HG03571 (cell line): ENCODE measurements at regions not wholly inside any gene's neighbourhood (a gene's known extent, or its start where the extent isn't known, plus 50 kb on each side); places are given as distances from the start of the nearest gene placed in this dataset.

ENCODE experiments used
- ATAC-seq: cut with Tn5 transposase; IDR thresholded peaks from one replicate; pipeline ENCODE4 v1.9.1; 2021; ENCODE audit not compliant: unreplicated experiment

DNA sequence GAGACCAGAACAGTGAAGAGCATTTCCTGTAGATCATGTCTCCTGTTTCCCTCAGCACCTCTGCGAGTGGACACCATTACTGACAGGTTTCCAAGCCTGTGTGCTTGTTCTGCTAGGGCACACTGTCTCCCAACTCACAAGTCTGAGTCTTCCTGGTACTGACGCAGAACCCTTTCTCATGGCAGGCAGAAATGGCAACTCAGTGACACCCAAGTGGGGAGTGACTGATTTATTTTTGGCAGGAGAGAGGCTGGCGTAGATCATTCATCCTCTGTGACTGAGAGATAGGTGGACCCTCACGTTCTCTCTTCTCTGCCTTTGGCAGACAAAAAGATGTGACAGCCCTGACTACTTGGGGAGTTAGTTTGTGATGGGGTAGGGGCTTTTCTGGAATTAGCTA is 183.4 kb downstream of the RFC3 start:
- ATAC-seq: no peak

DNA sequence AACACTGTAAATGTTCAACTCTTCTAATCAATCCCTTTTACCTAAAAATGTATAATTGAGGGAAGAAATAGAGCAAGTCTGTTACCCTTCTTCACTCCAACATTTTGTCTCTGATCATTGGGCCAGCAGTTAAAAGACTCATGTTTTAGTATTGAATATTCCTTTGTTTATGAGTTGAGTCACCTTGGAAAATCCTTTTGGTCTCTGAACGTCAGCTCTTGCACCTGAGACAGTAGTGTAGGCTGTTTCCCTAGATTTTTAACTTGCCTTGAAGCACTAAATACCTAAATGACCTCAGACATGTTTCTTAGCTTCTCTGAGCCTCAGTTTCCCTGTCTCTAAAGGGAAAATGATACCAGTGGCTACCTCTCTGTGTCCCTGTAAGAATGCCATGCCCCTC is 184.2 kb downstream of the RFC3 start:
- no peak for ATAC-seq

DNA sequence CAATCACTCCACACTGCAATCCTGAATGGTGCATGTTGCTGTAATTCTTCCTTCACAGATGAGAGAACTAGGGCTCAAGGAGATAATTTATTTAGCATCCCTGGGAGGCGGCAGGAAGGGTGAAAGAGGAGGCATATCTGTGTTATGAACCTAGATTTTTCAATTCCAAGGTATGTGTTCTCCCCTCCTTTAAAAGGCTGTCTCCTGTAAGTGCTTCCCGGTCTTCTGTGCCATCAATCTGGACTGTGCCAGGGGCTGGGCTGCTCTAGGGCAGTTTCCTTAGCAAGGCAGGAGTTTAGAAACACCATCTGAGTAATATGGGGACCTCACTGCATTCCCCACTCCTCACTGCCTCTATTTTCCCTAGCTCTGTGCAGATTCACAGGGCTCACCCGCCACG is 185.0 kb downstream of the RFC3 start:
- ATAC-seq: no peak

DNA sequence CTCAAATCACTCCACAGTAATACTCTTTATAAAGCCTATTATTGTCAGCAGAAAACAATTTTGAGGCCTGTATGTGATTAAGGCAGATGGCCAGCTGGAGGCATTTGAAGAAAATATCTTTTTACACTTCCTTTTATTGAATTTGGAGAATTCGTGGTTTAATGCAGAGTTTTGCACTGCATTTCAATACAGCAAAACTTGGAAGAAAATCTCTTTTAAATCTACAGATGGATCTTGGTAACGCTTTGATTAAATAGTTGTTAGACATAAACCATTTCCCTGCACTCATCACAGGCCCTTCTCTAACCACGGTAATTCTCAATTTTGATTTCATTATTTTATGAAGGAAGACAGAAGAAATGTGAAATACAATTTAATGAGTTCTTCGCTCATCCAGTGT is 185.7 kb downstream of the RFC3 start:
- no peak for ATAC-seq

DNA sequence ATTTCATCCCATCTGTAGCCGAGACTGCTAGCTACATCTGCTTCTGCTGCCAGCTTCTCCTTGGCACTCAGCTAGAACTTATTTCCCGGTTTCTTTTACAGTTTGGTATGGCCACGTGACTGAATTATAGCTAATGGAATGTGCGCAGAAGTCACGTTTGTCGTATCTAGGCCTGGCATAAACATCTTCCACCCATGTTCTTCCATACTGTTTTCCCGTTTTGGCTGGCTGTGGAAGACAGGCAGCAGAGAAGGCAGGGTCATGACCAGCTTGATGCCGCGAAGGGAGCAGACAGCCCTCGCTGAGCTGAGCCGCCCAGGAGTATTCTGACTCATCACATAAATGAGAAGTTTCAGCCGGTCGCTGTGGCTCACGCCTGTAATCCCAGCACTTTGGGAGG is 186.7 kb downstream of the RFC3 start:
- no peak for ATAC-seq

DNA sequence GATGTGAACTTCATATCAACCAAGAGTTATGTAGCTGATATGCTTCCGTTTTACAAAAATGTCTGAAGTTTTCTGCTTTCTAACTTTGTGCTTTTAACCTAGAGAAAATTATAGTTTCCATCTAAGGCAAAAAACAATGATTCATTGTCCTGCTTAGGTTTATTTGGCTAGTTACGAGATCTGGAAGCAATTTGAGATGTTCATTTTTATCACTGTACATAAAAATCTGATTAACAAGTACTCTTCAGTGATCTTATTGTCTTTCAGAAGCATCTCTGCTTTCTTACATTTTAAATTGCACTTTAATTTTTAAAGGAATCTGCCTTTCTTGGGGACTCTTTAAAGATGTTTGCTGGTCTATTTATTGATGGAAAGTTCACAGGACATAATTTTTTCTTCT is 188.1 kb downstream of the RFC3 start:
- no peak for ATAC-seq

DNA sequence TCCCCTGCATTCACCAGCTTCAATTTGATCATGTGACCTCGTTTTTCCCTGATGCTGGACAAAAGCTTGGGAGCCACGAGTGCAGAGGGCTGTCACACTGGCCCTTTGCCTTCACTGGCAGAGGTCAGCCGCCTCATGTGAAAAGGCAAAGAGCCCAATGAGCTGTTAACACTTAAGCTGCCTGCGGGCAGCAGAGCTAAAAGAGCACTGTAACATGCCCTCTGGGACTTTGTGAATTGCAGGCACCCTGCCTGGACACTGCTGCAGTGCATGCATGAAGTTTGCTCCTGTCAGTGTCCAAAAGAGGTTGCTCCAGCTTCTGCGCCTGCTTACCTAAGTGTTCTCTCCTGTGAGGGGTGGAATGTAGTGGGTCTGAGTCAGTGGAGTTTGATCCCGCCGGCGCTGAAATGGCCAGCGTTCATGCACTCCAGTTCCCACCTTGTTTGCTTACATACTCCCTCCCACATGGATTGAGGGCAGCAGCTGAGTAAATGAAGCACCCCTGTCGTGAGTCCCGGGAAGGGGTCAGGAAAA is 193.7 kb downstream of the RFC3 start:
- no peak for ATAC-seq

DNA sequence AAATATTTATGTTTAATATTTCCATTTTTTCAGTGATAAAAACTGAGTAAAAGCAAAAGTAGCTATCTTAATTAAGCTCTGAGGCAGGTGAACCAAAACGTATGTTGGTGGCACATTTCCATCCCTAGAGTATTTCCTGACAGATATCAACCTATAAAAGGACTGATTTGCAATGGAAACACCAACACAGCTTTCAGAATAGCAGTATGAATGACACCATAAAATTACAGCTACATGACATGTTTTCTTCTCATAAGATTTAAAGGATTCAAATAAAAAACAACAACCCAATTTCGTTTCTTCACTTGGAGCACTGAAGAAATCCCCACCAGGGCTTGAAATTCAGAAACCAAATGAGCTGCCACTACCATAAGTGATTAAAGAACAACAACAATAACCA is 194.4 kb downstream of the RFC3 start:
- ATAC-seq: no peak

DNA sequence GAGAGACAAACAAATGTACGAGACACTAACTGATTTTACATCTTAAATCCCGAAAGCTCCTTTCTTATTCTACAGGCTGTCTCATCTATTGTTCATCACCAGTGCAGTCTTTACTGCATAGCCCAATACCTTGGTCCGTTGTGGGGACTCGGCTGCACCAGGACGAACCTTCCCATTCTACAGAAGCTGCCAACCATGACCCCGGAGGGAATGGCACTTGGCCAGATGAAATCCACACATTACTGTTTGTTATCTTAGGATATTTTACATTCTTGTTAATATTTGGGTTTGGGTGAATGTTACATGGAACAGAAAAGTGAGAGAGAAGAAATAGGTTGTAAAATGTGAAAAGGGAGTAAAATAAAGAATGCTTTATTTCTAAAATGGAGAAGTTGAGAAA is 195.1 kb downstream of the RFC3 start:
- no peak for ATAC-seq

DNA sequence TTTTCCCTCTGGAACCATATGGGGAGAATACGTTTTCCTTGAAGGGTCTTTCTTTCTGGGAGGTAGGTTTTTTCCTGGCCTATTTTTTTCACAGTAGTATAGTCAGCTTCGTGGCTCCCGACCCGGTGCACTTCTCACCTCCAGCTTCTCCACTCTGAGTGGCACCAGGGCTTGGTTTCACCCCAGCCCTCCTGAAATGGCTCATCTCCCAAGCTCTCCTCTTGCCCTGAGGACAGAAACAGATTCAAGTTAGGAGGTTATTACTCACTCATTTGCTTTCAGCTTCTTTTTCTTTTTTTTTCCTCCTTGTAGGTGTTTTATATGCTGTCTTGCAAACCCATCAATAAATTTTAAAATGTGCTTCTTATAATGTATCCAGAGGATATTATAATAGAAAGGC is 199.3 kb downstream of the RFC3 start:
- ATAC-seq: no peak

DNA sequence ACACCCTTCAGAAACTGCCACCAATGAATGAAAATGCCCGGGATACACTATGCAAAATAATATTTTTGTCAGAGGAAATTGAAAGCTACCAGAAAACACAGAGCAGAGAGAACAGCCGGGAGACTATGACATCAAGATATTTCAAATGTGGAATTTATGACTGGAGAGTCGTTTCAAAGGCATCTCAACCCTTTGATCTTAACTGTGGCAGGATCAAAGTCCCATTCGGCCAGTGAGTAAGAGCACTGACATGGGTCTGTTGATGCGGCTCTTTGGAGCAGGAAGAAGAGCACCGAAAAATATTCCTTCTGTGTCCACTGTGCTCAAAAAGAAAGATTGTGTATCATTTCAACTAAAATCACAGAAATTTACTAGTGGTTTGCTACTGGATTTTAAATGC is 201.9 kb downstream of the RFC3 start:
- ATAC-seq: no peak

DNA sequence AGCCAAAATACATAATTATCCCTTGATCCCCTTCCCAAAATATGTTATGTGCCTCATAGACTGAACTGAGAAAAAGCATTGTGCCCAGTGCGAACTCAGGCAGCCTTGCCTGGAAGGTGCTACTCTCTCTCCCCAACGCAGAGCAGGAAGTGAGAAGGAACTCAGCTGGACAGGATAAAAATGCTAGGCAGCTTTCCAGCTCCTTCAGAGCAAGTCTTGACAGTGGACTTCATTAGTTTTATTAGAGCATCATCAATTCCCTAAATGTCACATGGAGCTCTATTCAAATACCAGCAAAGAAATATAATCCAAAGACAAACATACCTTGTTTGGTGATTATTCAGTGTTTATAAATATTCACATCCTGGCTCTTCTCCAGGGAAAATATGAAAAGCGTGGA is 202.4 kb downstream of the RFC3 start:
- no peak for ATAC-seq

DNA sequence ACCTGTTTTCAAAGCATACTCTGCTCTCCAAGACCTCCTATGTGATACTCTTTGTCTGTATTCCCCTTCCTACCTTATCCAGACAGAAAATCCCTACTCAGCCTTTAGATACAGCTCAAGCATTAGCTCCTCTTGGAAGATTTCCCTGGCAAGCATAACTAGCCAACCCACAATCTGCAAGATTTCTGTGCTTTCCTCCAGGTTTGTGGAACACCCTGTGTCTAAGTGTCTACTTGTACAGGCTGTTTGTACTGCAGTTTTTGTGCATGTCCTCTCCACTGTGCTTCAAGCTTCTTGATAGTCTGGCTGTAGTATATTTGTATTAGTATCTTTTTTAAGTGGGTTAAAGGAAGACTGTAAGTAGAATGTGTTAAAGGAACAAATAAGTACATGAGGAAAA is 203.7 kb downstream of the RFC3 start:
- ATAC-seq: no peak

DNA sequence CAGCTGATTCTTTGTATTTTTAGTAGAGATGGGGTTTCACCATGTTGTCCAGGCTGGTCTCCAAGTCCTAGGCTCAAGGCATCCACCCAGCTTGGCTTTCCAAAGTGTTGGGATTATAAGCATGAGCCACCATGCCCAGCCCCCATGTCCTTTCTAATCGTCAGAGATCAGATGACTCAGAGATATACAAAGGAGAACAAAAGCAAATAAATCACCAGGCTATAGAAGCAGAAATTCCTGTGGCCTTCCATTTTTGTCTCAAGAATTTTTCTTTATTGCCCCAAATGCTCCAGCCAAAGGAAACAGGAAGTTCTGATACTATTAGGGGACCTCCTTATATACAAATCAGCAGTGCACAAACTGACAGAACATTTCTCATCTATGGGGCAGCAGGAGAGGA is 207.8 kb downstream of the RFC3 start:
- ATAC-seq: no peak

DNA sequence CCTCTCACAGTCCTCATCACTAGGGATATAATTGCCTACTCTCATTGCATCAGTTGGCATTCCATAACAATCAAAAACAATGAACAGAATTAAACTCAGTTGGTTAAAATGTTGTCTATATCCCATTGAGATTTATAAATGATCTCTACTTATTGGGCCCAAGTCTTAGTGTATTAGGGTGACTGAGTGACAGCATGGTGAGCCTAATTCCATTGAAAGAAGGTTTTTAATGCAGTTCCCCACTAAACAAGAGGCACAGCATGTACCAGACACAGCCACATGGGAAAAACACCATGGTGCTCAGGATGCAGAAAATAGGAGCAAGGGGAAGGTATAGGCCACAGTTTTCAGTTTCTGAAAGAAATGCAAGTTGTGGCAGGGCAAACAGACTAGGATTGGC is 208.4 kb downstream of the RFC3 start:
- no peak for ATAC-seq

DNA sequence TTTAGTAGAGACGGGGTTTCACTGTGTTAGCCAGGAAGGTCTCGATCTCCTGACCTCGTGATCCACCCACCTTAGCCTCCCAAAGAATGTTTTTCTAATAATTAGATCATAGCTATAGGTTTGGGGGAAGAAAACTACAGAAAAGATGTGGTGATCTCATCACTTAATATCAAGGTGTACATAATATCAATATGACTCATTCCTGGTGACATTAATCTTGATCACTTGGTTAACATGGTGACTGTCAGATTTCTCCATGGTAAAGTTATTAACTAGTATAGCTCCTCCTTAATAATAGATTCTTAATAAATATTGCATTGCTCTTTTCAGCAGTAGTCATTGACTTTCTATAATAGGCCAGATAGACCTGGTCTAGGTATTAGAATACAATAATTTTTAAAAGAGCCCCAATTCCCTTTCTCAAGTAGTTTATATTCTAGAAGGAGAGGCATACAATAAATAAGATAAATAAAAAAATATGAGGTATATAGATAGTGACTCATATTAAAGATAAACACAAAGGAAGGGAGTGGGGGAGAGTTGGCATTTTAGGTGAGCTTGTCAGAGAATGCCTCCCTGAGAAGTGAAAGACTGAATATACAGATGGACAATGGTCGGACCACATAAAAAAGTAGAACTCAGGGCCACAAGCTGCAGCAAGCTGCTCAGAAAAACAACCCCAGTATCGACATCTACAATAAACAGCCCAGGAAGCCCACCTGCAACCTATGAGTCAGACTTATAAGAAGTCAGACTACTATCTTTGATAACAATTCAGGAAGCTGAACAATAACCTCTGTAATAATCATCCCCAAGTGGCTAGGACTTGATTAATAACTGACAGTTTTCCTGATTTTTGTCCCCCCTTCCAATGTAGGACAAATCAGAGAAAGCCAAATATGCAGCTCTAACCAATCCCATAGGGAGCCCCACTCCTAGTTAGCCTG is 210.8 kb downstream of the RFC3 start:
- no peak for ATAC-seq

DNA sequence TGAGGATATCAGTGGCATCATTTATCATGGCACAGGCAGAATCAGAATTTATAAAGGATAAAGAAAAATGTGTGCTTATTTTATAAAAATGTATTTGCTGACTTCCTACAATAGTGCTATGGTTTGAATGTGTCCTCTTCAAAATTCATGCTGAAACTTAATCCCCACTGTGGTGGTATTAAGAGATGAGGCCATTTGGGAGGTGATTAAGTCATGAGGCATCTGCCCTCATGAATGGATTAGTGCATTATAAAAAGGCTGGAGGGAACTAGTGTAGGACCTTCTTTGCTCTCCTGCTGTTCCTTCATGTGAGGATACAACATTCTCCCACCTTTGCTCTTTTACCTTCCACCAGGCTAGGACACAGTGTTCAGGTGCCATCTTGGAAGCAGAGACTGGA is 212.8 kb downstream of the RFC3 start:
- no peak for ATAC-seq

DNA sequence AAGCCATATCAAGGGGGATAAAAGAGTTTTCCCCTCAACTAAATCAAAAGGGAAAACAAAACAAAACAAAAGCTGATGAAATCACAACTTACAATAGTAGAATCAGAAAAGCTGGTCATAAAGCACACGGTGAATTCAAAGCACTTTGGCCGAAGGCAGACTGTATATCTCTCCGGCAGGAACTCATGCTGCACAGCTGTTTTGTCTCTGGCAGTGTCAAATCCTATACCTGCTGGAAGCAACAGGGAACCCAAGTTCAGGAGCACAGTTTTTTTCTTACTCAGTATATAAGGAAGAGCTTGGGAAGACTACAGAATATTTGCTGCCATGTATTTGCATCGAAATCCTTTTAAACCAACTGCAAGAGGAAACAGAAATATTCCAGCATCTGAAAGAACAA is 213.7 kb downstream of the RFC3 start:
- no peak for ATAC-seq

DNA sequence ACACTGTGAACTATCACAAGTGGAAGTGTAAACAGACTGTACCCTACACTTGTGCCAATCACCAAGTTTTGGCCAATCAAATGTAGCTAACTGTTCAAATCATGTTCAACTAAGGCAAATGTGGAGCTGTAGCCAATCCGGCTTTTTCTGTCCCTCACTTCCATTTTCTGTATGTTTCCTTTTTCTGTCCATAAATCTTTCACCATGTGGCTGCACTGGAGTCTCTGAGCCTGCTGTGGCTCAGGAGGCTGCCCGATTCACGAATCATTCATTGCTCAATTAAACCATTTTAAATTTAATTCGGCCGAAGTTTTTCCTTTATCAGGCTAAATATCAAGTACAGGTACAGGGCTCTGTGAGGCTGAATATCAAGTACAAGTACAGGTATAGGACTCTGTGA is 216.5 kb downstream of the RFC3 start:
- no peak for ATAC-seq

DNA sequence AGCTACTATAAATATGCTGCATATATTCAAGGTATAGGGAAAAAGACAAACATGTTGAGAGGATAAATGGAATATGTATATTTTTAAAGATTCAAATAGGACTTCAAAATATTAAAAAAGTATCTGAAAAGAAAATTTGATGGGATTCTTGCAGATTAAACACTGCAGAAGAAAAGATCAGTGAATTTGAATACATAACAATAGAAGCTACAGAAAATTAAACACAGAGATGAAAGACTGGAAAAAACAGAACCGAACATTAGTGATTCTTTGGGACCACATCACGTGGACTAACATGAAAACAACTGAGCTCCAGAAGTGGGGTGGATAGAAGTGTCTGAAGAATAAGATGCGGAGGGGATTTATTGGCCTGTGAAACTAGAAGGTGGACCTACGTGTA is 217.2 kb downstream of the RFC3 start:
- no peak for ATAC-seq

DNA sequence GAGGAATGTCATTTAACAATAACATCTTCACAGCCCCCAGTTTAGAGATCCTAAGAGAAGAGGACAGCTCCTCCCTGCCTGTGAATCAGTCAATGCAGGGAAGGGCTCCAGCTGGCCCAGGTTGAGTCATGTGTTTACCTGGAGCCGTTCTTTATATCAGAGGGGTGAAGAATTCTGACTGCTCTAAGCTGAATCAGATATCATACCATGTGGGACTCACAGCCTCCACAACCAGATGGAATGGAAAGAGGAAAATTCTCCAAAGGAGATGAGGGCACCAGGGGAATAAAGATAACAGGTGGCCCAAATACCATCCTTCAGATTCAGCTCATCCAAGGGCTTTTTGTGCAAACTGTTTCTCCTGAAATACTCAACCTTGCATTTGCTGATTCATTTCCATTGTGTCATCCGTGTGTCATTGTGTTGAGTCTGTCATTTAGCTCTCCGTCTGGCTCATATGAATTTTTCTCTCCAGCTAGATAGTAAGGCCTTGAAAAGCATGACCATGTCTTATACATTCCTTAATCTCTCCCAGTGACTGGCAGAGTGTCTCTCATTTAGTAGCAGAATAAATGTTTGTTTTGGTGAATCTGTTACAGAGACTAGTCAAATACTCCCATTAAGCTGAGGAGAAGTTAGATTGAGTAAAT is 217.9 kb downstream of the RFC3 start:
- ATAC-seq: no peak
